ENCODE measurements at regions not wholly inside any gene's neighbourhood (a gene's known extent, or its start where the extent isn't known, plus 50 kb on each side); places are given as distances from the start of the nearest gene placed in this dataset.

DNA sequence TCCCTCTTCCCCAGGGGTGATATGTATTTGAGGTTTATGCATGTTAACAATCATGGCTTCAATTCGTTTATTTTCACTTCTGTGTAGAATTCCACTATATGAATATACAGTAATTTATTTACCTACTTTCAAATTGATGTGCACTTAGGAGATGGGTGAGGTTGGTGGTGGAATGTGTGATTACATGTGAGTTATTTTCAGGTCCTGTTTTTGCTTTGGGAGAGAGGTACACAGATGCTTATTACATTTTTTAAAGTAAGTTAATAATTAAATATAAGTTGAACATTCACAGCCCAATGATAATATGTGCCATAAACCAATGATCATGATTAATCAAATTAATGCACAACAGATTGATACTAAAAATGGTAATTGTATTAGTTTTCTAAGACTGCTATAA is 79.5 kb downstream of the SPRY1 start:
- TF ChIP-seq, protein P1, sequence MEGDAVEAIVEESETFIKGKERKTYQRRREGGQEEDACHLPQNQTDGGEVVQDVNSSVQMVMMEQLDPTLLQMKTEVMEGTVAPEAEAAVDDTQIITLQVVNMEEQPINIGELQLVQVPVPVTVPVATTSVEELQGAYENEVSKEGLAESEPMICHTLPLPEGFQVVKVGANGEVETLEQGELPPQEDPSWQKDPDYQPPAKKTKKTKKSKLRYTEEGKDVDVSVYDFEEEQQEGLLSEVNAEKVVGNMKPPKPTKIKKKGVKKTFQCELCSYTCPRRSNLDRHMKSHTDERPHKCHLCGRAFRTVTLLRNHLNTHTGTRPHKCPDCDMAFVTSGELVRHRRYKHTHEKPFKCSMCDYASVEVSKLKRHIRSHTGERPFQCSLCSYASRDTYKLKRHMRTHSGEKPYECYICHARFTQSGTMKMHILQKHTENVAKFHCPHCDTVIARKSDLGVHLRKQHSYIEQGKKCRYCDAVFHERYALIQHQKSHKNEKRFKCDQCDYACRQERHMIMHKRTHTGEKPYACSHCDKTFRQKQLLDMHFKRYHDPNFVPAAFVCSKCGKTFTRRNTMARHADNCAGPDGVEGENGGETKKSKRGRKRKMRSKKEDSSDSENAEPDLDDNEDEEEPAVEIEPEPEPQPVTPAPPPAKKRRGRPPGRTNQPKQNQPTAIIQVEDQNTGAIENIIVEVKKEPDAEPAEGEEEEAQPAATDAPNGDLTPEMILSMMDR (IDR thresholded peaks at IDR 0.05): no peak
- TF ChIP-seq POLR2A (IDR thresholded peaks at IDR 0.05): no peak

Data from esophagus squamous epithelium (tissue), 4 donors.